SK-N-SH (cell line): ENCODE measurements at regions not wholly inside any gene's neighbourhood (a gene's known extent, or its start where the extent isn't known, plus 50 kb on each side); places are given as distances from the start of the nearest gene placed in this dataset.

ENCODE experiments used
- EP300 ChIP-seq, 2 experiments: IDR thresholded peaks; 2 replicates each; pipeline versions ENCODE4 v1.4.0 to v1.6.1; 2012; ENCODE audit warnings: borderline replicate concordance in 1 of 2, low read depth in 1 of 2, low read length in 1 of 2
- POLR2AphosphoS5 ChIP-seq: IDR thresholded peaks from 2 replicates; pipeline ENCODE4 v1.6.1; 2012; ENCODE audit warnings: low read depth, low read length
- RAD21 ChIP-seq: IDR thresholded peaks from 2 replicates; pipeline ENCODE4 v1.6.1; 2012; ENCODE audit warnings: mild to moderate bottlenecking, low read length
- TAF1 ChIP-seq: IDR thresholded peaks from 2 replicates; pipeline ENCODE4 v1.6.1; 2012; ENCODE audit warnings: low read depth, mild to moderate bottlenecking, low read length, moderate library complexity, borderline replicate concordance
- YY1 ChIP-seq: IDR thresholded peaks from 2 replicates; pipeline ENCODE4 v1.4.0; 2012; ENCODE audit warnings: low read depth, mild to moderate bottlenecking
- TF ChIP-seq, protein P1 (sequence below): fragments of 200-600 bp; sonication (generic); IDR thresholded peaks from 2 replicates; pipeline ENCODE4 v1.6.1; 2017; ENCODE audit warnings: antibody characterized with exemption, mild to moderate bottlenecking, moderate library complexity
- TF ChIP-seq, protein P2 (sequence below): IDR thresholded peaks from 2 replicates; pipeline ENCODE4; 2012

DNA sequence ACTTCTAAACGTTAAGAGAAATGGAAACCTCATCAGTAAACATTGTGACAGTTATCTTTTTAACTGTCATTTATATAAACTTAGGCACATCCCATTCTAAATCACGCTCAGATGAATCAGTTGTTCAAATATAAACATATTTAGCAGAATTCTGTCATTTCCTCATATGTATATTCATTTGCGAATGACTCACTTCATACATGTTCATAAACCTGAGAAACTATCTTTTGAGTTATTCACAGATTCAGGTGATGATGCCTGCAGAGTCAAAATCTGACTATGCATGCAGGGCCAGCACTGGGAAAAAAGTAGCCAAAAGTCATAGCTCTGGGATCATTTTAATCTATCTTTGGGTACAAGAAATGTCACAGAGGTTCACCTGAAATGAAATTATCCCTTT, 153.8 kb upstream of the PKN2 start:
- TF ChIP-seq, protein P1, sequence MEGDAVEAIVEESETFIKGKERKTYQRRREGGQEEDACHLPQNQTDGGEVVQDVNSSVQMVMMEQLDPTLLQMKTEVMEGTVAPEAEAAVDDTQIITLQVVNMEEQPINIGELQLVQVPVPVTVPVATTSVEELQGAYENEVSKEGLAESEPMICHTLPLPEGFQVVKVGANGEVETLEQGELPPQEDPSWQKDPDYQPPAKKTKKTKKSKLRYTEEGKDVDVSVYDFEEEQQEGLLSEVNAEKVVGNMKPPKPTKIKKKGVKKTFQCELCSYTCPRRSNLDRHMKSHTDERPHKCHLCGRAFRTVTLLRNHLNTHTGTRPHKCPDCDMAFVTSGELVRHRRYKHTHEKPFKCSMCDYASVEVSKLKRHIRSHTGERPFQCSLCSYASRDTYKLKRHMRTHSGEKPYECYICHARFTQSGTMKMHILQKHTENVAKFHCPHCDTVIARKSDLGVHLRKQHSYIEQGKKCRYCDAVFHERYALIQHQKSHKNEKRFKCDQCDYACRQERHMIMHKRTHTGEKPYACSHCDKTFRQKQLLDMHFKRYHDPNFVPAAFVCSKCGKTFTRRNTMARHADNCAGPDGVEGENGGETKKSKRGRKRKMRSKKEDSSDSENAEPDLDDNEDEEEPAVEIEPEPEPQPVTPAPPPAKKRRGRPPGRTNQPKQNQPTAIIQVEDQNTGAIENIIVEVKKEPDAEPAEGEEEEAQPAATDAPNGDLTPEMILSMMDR = no peak
- TF ChIP-seq RAD21 (no peak), YY1 (no peak), EP300 (IDR thresholded peaks at IDR 0.05; ENCODE audit: borderline replicate concordance in 1 of 2, low read depth in 1 of 2, low read length in 1 of 2) (no peak), TAF1 (no peak), POLR2AphosphoS5 (no peak)
- TF ChIP-seq, protein P2, sequence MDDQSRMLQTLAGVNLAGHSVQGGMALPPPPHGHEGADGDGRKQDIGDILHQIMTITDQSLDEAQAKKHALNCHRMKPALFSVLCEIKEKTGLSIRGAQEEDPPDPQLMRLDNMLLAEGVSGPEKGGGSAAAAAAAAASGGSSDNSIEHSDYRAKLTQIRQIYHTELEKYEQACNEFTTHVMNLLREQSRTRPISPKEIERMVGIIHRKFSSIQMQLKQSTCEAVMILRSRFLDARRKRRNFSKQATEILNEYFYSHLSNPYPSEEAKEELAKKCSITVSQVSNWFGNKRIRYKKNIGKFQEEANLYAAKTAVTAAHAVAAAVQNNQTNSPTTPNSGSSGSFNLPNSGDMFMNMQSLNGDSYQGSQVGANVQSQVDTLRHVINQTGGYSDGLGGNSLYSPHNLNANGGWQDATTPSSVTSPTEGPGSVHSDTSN = no peak
